ENCODE measurements at regions not wholly inside any gene's neighbourhood (a gene's known extent, or its start where the extent isn't known, plus 50 kb on each side); places are given as distances from the start of the nearest gene placed in this dataset.

DNA sequence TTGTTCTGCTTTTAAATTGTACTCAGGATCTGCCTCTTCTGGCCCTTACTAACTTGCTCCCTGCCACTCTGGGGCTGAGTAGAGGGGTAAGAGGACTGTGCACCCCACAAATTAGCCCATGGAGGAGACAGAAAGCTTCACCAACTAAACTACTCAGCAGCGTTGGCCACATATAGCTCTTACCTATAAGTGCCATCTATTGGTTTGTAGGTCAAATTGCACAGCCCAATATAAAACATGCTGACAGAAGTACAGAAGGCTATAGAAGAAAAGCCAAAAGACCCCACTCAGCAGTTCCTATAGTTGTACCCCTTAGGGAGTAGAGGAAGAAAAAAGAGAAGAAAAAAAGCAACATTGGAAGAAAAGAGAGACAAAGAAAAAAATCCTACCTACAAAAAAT is 341.2 kb upstream of the FMR1 start:
- Histone ChIP-seq H3K27ac (ENCODE audit: low read depth in 1 of 2, low read length in 2 of 2) (no peak overlapping the region), H3K4me3 (ENCODE audit: low read length) (no peak overlapping the region), H3K36me3 (ENCODE audit: insufficient read depth, low read length) (no peaks in the 10 kb centered on the region), H3K27me3 (ENCODE audit: control insufficient read depth in 1 of 2, insufficient read depth in 2 of 2, low read length in 2 of 2) (no peaks in the 10 kb centered on the region), H3K4me1 (ENCODE audit: insufficient read depth, low read length) (no peaks in the 10 kb centered on the region), H3K9me3 (ENCODE audit: control insufficient read depth in 1 of 2, insufficient read depth in 1 of 2, low read length in 2 of 2) (no peaks in the 10 kb centered on the region)
- no peaks in the 10 kb centered on the region for H3K4me1 Mint-ChIP-seq (ENCODE audit: low read depth)
- ChIA-PET CTCF (no interaction called here), POLR2A (no interaction called here)
- intact Hi-C loops (cut with DNase I, micrococcal nuclease) = no loop called here
- no peak overlapping the region for H3K4me3 Mint-ChIP-seq
- DNase-seq = no peak
- no peak for ATAC-seq (ENCODE audit: poor library complexity)
- H3K9me3 Mint-ChIP-seq = no peaks in the 10 kb centered on the region
- TF ChIP-seq, protein P1, sequence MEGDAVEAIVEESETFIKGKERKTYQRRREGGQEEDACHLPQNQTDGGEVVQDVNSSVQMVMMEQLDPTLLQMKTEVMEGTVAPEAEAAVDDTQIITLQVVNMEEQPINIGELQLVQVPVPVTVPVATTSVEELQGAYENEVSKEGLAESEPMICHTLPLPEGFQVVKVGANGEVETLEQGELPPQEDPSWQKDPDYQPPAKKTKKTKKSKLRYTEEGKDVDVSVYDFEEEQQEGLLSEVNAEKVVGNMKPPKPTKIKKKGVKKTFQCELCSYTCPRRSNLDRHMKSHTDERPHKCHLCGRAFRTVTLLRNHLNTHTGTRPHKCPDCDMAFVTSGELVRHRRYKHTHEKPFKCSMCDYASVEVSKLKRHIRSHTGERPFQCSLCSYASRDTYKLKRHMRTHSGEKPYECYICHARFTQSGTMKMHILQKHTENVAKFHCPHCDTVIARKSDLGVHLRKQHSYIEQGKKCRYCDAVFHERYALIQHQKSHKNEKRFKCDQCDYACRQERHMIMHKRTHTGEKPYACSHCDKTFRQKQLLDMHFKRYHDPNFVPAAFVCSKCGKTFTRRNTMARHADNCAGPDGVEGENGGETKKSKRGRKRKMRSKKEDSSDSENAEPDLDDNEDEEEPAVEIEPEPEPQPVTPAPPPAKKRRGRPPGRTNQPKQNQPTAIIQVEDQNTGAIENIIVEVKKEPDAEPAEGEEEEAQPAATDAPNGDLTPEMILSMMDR (IDR thresholded peaks at IDR 0.05) = no peak
- H3K36me3 Mint-ChIP-seq (ENCODE audit: low read depth) = no peaks in the 10 kb centered on the region
- no peak overlapping the region for H3K27ac Mint-ChIP-seq
- H3K27me3 Mint-ChIP-seq = no peaks in the 10 kb centered on the region

DNA sequence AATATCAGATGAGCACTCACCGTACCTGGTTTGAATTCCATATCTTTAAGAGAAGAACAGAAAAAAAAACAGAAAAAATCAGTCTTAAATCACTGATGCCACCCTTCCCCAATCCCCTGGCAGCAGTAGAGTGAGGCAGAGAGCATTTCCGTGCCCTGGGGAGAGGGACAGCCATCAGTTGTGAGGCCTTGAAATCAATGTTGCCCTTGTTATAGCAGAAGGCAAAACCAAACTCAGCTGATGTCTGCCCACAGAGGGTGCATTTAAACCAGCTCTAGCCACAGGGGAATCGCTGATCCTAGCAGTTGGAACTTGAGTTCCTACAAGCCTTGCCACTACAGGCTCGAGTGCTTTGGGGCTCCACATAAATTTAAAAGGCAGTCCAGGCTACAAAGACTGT is 338.5 kb upstream of the FMR1 start:
- no peak overlapping the region for H3K27ac Mint-ChIP-seq
- Histone ChIP-seq H3K4me3 (ENCODE audit: low read length) (no peak overlapping the region), H3K27ac (ENCODE audit: low read depth in 1 of 2, low read length in 2 of 2) (no peak overlapping the region), H3K9me3 (ENCODE audit: control insufficient read depth in 1 of 2, insufficient read depth in 1 of 2, low read length in 2 of 2) (no peaks in the 10 kb centered on the region), H3K36me3 (ENCODE audit: insufficient read depth, low read length) (no peaks in the 10 kb centered on the region), H3K4me1 (ENCODE audit: insufficient read depth, low read length) (no peaks in the 10 kb centered on the region), H3K27me3 (ENCODE audit: control insufficient read depth in 1 of 2, insufficient read depth in 2 of 2, low read length in 2 of 2) (no peaks in the 10 kb centered on the region)
- POLR2A ChIA-PET = no interaction called here
- no peak overlapping the region for H3K4me3 Mint-ChIP-seq
- H3K4me1 Mint-ChIP-seq (ENCODE audit: low read depth) = no peaks in the 10 kb centered on the region
- DNase-seq (no peak), ATAC-seq (ENCODE audit: poor library complexity) (no peak)
- H3K27me3 Mint-ChIP-seq = no peaks in the 10 kb centered on the region
- intact Hi-C loops (cut with DNase I, micrococcal nuclease) = no loop called here
- TF ChIP-seq, protein P1 (IDR thresholded peaks at IDR 0.05) = no peak
- CTCF ChIA-PET = no interaction called here
- no peaks in the 10 kb centered on the region for H3K9me3 Mint-ChIP-seq
- H3K36me3 Mint-ChIP-seq (ENCODE audit: low read depth) = no peaks in the 10 kb centered on the region

DNA sequence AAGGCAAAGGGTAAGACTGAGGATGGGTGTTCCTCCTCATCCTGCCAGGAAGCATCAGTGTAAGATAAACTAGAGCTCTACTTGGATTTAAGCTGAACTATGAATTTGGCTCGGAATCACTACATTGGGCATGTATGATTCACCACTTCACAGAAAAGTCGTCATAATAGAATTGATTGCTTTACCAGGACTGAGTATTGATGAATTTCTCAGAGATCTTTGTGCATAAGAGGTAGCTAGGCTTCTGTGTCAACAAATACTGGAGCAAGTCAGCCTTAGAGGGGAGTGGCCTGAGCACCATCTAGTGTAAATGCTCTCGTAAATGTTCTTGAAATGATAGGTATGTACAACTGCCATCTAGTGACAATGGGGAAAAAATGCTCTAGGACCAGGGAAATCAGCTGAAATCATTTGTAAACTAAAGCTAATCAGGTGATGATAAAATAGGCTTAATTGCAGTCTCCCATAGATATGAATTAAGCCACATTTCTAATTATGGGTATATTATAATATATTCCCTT is 309.5 kb upstream of the FMR1 start:
- no peak overlapping the region for H3K27ac Mint-ChIP-seq
- no peak overlapping the region for H3K4me3 Mint-ChIP-seq
- H3K36me3 Mint-ChIP-seq (ENCODE audit: low read depth) = no peaks in the 10 kb centered on the region
- DNase-seq (no peak), ATAC-seq (ENCODE audit: poor library complexity) (no peak)
- no peak overlapping the region for H3K27ac ChIP-seq (ENCODE audit: low read depth in 1 of 2, low read length in 2 of 2)
- no peaks in the 10 kb centered on the region for H3K4me1 ChIP-seq (ENCODE audit: insufficient read depth, low read length)
- TF ChIP-seq, protein P1 (IDR thresholded peaks at IDR 0.05) = no peak
- no peaks in the 10 kb centered on the region for H3K4me1 Mint-ChIP-seq (ENCODE audit: low read depth)
- H3K27me3 ChIP-seq (ENCODE audit: control insufficient read depth in 1 of 2, insufficient read depth in 2 of 2, low read length in 2 of 2) = no peaks in the 10 kb centered on the region
- no peaks in the 10 kb centered on the region for H3K27me3 Mint-ChIP-seq
- H3K36me3 ChIP-seq (ENCODE audit: insufficient read depth, low read length) = no peaks in the 10 kb centered on the region
- H3K4me3 ChIP-seq (ENCODE audit: low read length) = no peak overlapping the region
- intact Hi-C loops (cut with DNase I, micrococcal nuclease) = no loop called here
- CTCF ChIA-PET = no interaction called here
- H3K9me3 Mint-ChIP-seq = no peaks in the 10 kb centered on the region
- no peaks in the 10 kb centered on the region for H3K9me3 ChIP-seq (ENCODE audit: control insufficient read depth in 1 of 2, insufficient read depth in 1 of 2, low read length in 2 of 2)
- POLR2A ChIA-PET = no interaction called here
